Hepatocyte (in vitro differentiated cells): ENCODE measurements at regions not wholly inside any gene's neighbourhood (a gene's known extent, or its start where the extent isn't known, plus 50 kb on each side); places are given as distances from the start of the nearest gene placed in this dataset.

ENCODE experiments used
- DNase-seq: peaks from one replicate; pipeline ENCODE4 v3.0.0-alpha.2; 2016; ENCODE audit warnings: low spot score
- H2AFZ ChIP-seq: fragments of 200-600 bp; sonication (generic); 2 replicates; pipeline ENCODE4 v1.6.0; 2016; ENCODE audit warnings: antibody characterized with exemption, mild to moderate bottlenecking
- H3K27ac ChIP-seq: fragments of 200-600 bp; sonication (generic); 2 replicates; pipeline ENCODE4 v1.5.1; 2016; ENCODE audit warnings: mild to moderate bottlenecking
- H3K27me3 ChIP-seq: fragments of 200-600 bp; sonication (generic); 2 replicates; pipeline ENCODE4 v1.6.1; 2016
- H3K36me3 ChIP-seq: fragments of 200-600 bp; sonication (generic); replicated peaks from 2 replicates; pipeline ENCODE4 v1.5.1; 2016; ENCODE audit warnings: low read depth; ENCODE audit not compliant: insufficient read depth
- H3K4me1 ChIP-seq: fragments of 200-600 bp; sonication (generic); 2 replicates; pipeline ENCODE4 v1.5.1; 2016; ENCODE audit warnings: mild to moderate bottlenecking, moderate library complexity; ENCODE audit not compliant: insufficient read depth
- H3K4me2 ChIP-seq: fragments of 200-600 bp; sonication (generic); 2 replicates; pipeline ENCODE4 v1.6.0; 2016
- H3K4me3 ChIP-seq: fragments of 200-600 bp; sonication (generic); 2 replicates; pipeline ENCODE4 v1.5.1; 2016; ENCODE audit warnings: mild to moderate bottlenecking
- H3K79me2 ChIP-seq: fragments of 200-600 bp; sonication (generic); 2 replicates; pipeline ENCODE4 v1.6.0; 2017; ENCODE audit warnings: mild to moderate bottlenecking
- H3K9me2 ChIP-seq: fragments of 200-600 bp; sonication (generic); replicated peaks from 2 replicates; pipeline ENCODE4 v1.6.0; 2017; ENCODE audit warnings: mild to moderate bottlenecking; ENCODE audit not compliant: insufficient read depth
- H3K9me3 ChIP-seq: fragments of 200-600 bp; sonication (generic); 2 replicates; pipeline ENCODE4 v1.5.1; 2016; ENCODE audit warnings: low read depth, mild to moderate bottlenecking
- H4K20me1 ChIP-seq: fragments of 200-600 bp; sonication (generic); 2 replicates; pipeline ENCODE4 v1.6.0; 2016; ENCODE audit warnings: mild to moderate bottlenecking; ENCODE audit not compliant: insufficient read depth, poor library complexity, severe bottlenecking
- CTCF ChIP-seq: fragments of 200-600 bp; sonication (generic); IDR thresholded peaks from 2 replicates; pipeline ENCODE4 v1.5.1; 2016; ENCODE audit warnings: antibody characterized with exemption, mild to moderate bottlenecking; ENCODE audit not compliant: poor library complexity
- EZH2 ChIP-seq: fragments of 200-600 bp; sonication (generic); IDR thresholded peaks from 2 replicates; pipeline ENCODE4 v1.6.1; 2016; ENCODE audit warnings: antibody characterized with exemption, mild to moderate bottlenecking, borderline replicate concordance
- EZH2phosphoT487 ChIP-seq: fragments of 200-600 bp; sonication (generic); IDR thresholded peaks from one replicate; pipeline ENCODE4 v1.6.1; 2018; ENCODE audit warnings: antibody characterized with exemption, mild to moderate bottlenecking, low read depth, moderate library complexity; ENCODE audit not compliant: unreplicated experiment, severe bottlenecking
- WGBS: methylation state at CpG from one replicate; pipeline ENCODE4 v1.1.6; 2016; ENCODE audit warnings: low lambda C conversion rate; ENCODE audit errors: missing lambda C conversion rate; 5-methylcytosine and 5-hydroxymethylcytosine counted together

- no peaks in the 10 kb centered on the region for H4K20me1 ChIP-seq
- no peak overlapping the region for H3K4me2 ChIP-seq
- no peaks in the 10 kb centered on the region for H3K9me3 ChIP-seq
- TF ChIP-seq EZH2 (no peak), EZH2phosphoT487 (no peak), CTCF (no peak)
- 89% methylated on average over 10 of the region's 10 CpGs for WGBS
- no peaks in the 10 kb centered on the region for H3K27me3 ChIP-seq
- no peaks in the 10 kb centered on the region for H3K36me3 ChIP-seq
- no peak overlapping the region for H3K27ac ChIP-seq
- no peak for DNase-seq
- no peak overlapping the region for H2AFZ ChIP-seq
- H3K79me2 ChIP-seq = no peaks in the 10 kb centered on the region
- H3K4me1 ChIP-seq = peaks cover 2% of the 10 kb centered on the region
- H3K4me3 ChIP-seq = no peak overlapping the region
- no peaks in the 10 kb centered on the region for H3K9me2 ChIP-seq
Observed at GRCh38 chr3:13222891-13223573, 149.8 kb upstream of the IQSEC1 start.

- no peak overlapping the region for H3K4me3 ChIP-seq
- no peak overlapping the region for H2AFZ ChIP-seq
- no peaks in the 10 kb centered on the region for H4K20me1 ChIP-seq
- H3K79me2 ChIP-seq = no peaks in the 10 kb centered on the region
- H3K27me3 ChIP-seq = no peaks in the 10 kb centered on the region
- H3K4me1 ChIP-seq = peaks cover 2% of the 10 kb centered on the region
- 80% methylated on average over 9 of the region's 9 CpGs for WGBS
- no peaks in the 10 kb centered on the region for H3K9me3 ChIP-seq
- no peak overlapping the region for H3K27ac ChIP-seq
- H3K4me2 ChIP-seq = no peak overlapping the region
- H3K36me3 ChIP-seq = no peaks in the 10 kb centered on the region
- no peaks in the 10 kb centered on the region for H3K9me2 ChIP-seq
- TF ChIP-seq EZH2 = no peak
- TF ChIP-seq CTCF = no peak
- TF ChIP-seq EZH2phosphoT487 = no peak
- no peak for DNase-seq
Observed at GRCh38 chr3:13222131-13222530, 148.9 kb upstream of the IQSEC1 start.

DNA sequence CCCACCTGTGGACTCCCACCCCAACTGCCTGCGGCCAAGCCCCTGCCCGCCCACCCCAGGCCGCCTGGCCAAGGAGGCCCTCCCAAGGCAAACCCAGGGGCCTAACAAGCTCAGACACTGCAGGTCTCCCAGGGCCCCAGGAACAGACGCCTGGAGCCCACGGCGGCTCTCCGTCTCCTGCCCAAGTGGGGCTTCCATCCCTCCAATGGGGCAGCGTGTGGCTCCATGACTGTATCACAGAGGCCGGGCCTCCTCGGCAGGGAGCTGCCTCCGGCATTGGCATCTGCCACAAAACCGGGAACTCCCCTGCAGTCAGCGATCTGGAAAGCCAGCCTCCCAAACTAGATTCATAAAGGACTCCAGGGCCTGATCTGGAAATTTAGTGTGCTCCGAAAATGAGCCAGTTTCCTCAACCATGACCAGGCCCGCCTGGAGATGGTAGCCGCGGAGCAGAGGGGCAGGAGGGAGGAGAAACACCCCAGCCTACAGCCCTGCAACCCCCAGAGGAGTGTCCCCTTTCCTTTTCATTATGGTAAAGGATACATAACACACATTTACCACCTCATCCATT lies 148.3 kb upstream of the IQSEC1 start:
- no peak overlapping the region for H3K4me2 ChIP-seq
- no peak for TF ChIP-seq EZH2
- no peak for TF ChIP-seq EZH2phosphoT487
- no peak for TF ChIP-seq CTCF
- no peaks in the 10 kb centered on the region for H3K79me2 ChIP-seq
- H4K20me1 ChIP-seq = no peaks in the 10 kb centered on the region
- no peaks in the 10 kb centered on the region for H3K9me2 ChIP-seq
- H3K4me3 ChIP-seq = no peak overlapping the region
- H3K4me1 ChIP-seq = peaks cover 2% of the 10 kb centered on the region
- no peak overlapping the region for H3K27ac ChIP-seq
- H2AFZ ChIP-seq = no peak overlapping the region
- no peaks in the 10 kb centered on the region for H3K9me3 ChIP-seq
- no peak for DNase-seq
- no peaks in the 10 kb centered on the region for H3K27me3 ChIP-seq
- H3K36me3 ChIP-seq = no peaks in the 10 kb centered on the region
- 89% methylated on average over 14 of the region's 17 CpGs for WGBS
